ENCODE measurements at regions not wholly inside any gene's neighbourhood (a gene's known extent, or its start where the extent isn't known, plus 50 kb on each side); places are given as distances from the start of the nearest gene placed in this dataset.

DNA sequence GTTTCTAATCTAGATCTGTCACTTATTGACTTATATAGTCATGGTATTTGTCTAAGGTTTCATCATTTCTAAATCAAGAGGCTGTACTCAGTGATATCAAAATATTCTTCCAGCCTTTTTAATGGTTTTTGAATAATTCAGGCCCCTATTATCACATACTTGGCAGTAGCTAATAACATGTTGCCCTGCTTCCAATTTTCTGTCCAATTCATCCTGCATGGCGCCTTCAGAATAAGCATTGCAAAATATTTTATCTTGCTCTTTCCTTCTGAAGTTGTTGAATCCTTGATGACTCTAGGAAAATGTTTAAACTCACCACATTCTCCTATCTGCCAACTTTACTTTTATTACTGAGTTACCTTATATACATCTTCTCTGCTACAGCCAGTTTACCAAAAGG, 517.2 kb upstream of the B3GALT2 start:
- no peak overlapping the region for H3K27ac ChIP-seq
- TF ChIP-seq, protein P1, sequence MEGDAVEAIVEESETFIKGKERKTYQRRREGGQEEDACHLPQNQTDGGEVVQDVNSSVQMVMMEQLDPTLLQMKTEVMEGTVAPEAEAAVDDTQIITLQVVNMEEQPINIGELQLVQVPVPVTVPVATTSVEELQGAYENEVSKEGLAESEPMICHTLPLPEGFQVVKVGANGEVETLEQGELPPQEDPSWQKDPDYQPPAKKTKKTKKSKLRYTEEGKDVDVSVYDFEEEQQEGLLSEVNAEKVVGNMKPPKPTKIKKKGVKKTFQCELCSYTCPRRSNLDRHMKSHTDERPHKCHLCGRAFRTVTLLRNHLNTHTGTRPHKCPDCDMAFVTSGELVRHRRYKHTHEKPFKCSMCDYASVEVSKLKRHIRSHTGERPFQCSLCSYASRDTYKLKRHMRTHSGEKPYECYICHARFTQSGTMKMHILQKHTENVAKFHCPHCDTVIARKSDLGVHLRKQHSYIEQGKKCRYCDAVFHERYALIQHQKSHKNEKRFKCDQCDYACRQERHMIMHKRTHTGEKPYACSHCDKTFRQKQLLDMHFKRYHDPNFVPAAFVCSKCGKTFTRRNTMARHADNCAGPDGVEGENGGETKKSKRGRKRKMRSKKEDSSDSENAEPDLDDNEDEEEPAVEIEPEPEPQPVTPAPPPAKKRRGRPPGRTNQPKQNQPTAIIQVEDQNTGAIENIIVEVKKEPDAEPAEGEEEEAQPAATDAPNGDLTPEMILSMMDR (IDR thresholded peaks at IDR 0.05 in 4 of 5, conservative IDR thresholded peaks at IDR 0.05 in 1 of 5) = no peak
- no peak for TF ChIP-seq POLR2A (IDR thresholded peaks at IDR 0.05)
- in situ Hi-C loops (cut with MboI; ENCODE audit: low sequenced_read_pairs in 4 of 4) = no loop called here
- no peaks in the 10 kb centered on the region for H3K36me3 ChIP-seq
- no peak for DNase-seq
- intact Hi-C loops (cut with DNase I; ENCODE audit: low total_unique reads) = no loop called here
- H3K4me1 ChIP-seq = no peaks in the 10 kb centered on the region
- ATAC-seq = no peak
- H3K27me3 ChIP-seq = no peaks in the 10 kb centered on the region
- H3K9me3 ChIP-seq = no peaks in the 10 kb centered on the region
- H3K4me3 ChIP-seq = no peak overlapping the region

DNA sequence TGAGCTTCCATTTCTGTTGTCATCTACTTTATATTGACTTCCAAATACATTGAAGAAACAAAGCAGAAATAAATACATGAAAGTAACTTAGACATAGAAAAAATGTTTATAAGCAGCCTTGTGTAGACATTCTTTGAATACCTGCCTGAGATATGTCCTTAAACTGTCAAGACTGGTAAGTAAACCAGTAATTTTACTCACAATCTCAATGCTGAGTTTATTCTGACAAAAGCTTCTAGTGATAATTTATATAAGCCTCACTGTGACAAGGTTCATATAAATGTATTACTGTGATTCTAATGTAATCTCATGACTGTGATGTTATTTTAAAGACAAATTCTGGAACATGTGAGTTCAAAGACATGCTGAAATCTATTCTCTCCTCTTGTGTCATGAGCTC, 516.7 kb upstream of the B3GALT2 start:
- Histone ChIP-seq H3K27ac (no peak overlapping the region), H3K27me3 (no peaks in the 10 kb centered on the region), H3K36me3 (no peaks in the 10 kb centered on the region), H3K4me3 (no peak overlapping the region), H3K4me1 (no peaks in the 10 kb centered on the region), H3K9me3 (no peaks in the 10 kb centered on the region)
- in situ Hi-C loops (cut with MboI; ENCODE audit: low sequenced_read_pairs in 4 of 4) = no loop called here
- intact Hi-C loops (cut with DNase I; ENCODE audit: low total_unique reads) = no loop called here
- ATAC-seq (no peak), DNase-seq (no peak)
- TF ChIP-seq, protein P1 (IDR thresholded peaks at IDR 0.05 in 4 of 5, conservative IDR thresholded peaks at IDR 0.05 in 1 of 5) = no peak
- TF ChIP-seq POLR2A (IDR thresholded peaks at IDR 0.05) = no peak

DNA sequence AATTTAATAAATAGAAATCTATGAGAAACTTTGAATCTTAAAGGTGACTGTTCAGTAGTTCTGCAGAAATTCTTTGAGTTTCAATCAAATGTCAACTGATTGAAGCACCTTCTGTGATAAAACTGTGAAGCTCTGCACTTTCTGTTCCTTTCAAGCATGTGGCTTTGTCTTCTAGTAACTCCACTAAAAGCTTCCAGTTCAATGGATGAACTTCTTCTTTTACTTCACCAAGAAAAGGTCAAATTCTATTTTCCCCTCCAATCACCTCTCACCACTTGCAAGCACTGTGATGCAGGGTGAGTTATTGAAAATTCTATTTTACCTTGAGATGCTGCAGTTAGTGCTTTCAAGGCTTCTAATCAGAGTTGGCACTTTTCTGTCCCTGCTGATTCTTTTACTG, 515.3 kb upstream of the B3GALT2 start:
- ATAC-seq = no peak
- no peak overlapping the region for H3K27ac ChIP-seq
- intact Hi-C loops (cut with DNase I; ENCODE audit: low total_unique reads) (no loop called here), in situ Hi-C loops (cut with MboI; ENCODE audit: low sequenced_read_pairs in 4 of 4) (no loop called here)
- no peak overlapping the region for H3K4me3 ChIP-seq
- no peak for DNase-seq
- no peaks in the 10 kb centered on the region for H3K4me1 ChIP-seq
- no peaks in the 10 kb centered on the region for H3K36me3 ChIP-seq
- TF ChIP-seq, protein P1 (IDR thresholded peaks at IDR 0.05 in 4 of 5, conservative IDR thresholded peaks at IDR 0.05 in 1 of 5) = no peak
- TF ChIP-seq POLR2A (IDR thresholded peaks at IDR 0.05) = no peak
- no peaks in the 10 kb centered on the region for H3K27me3 ChIP-seq
- no peaks in the 10 kb centered on the region for H3K9me3 ChIP-seq

DNA sequence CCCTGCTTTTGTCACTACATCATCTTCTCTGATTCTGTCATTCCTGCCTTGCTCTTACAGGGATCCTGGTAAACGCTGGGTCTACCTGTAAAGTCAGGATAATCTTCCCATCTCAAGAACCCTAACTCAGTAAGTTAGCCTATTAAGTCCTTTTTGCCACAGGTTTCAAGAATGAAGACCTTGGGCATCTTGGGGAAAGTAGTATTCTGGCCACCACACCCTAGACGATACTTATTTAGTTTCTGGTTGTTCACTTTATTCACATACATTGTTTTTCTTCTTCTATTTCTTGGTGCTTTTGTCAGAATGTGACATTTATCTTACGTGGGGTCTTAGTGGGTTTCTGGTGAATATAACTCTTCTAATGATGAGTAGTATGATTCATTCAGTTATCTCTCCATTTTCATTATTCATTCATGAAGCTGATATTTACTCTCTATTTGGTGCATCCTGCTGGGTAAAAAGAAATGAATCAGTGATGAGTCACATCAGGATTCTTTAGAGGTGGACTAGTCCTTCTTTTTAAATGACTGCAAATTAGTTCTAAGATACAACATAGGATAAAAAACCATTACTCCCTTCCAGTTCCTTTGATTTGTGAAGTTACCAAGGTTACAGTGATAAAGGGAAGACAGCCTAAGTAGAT, 514.4 kb upstream of the B3GALT2 start:
- Histone ChIP-seq H3K4me3 (no peak overlapping the region), H3K27me3 (no peaks in the 10 kb centered on the region), H3K27ac (no peak overlapping the region), H3K9me3 (no peaks in the 10 kb centered on the region), H3K36me3 (no peaks in the 10 kb centered on the region), H3K4me1 (no peaks in the 10 kb centered on the region)
- no peak for TF ChIP-seq POLR2A (IDR thresholded peaks at IDR 0.05)
- TF ChIP-seq, protein P1 (IDR thresholded peaks at IDR 0.05 in 4 of 5, conservative IDR thresholded peaks at IDR 0.05 in 1 of 5) = no peak
- DNase-seq (no peak), ATAC-seq (no peak)
- in situ Hi-C loops (cut with MboI; ENCODE audit: low sequenced_read_pairs in 4 of 4) = no loop called here
- intact Hi-C loops (cut with DNase I; ENCODE audit: low total_unique reads) = no loop called here

DNA sequence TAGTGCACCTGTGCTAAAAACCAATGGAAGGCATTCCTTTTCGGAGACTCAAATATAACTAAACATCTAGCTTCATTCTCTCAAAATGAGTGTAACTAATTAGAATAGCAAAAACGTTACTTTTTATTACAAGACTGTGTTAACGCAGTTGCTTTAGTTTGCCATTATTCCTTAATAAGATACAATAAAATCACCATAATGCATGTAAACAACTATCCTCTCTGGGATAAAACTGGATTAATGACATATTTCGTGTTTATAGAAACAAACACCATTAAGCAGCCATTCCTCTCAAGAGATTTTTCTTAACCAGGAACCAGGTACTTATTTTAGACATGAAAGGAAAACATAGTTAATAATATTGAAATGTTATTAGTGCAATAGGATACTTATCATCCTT, 512.8 kb upstream of the B3GALT2 start:
- Histone ChIP-seq H3K27me3 (no peaks in the 10 kb centered on the region), H3K4me1 (no peaks in the 10 kb centered on the region), H3K9me3 (no peaks in the 10 kb centered on the region), H3K27ac (no peak overlapping the region), H3K36me3 (no peaks in the 10 kb centered on the region), H3K4me3 (no peak overlapping the region)
- intact Hi-C loops (cut with DNase I; ENCODE audit: low total_unique reads) (no loop called here), in situ Hi-C loops (cut with MboI; ENCODE audit: low sequenced_read_pairs in 4 of 4) (no loop called here)
- no peak for ATAC-seq
- no peak for TF ChIP-seq POLR2A (IDR thresholded peaks at IDR 0.05)
- no peak for DNase-seq
